OCI-LY7 (cell line): ENCODE measurements at regions not wholly inside any gene's neighbourhood (a gene's known extent, or its start where the extent isn't known, plus 50 kb on each side); places are given as distances from the start of the nearest gene placed in this dataset.

Source experiments
- BruUV-seq: library from RNA; stranded (reverse); fragments of 400-500 nt; replicated peaks from 2 replicates; lab custom pipeline; 2021; lab: Mats Ljungman, UMichigan
- CTCF ChIA-PET: fragments of 300-600 bp; sonication (Branson Sonifier 250); formaldehyde crosslinking; loops from one replicate; lab custom pipeline; 2022; ENCODE audit warnings: antibody characterized with exemption; ENCODE audit not compliant: unreplicated experiment; lab: Charles Lee
- POLR2A ChIA-PET: fragments of 300-600 bp; sonication (Branson Sonifier 250); formaldehyde crosslinking; loops from one replicate; lab custom pipeline; 2022; ENCODE audit warnings: antibody characterized with exemption; lab: Charles Lee
- DNase-seq: peaks from one replicate; pipeline ENCODE4 v3.0.0-alpha.2; 2015; ENCODE audit warnings: low spot score
- H2AFZ ChIP-seq: fragments of 200-600 bp; sonication (generic), shearing (Covaris generic); 2 replicates; pipeline ENCODE4 v1.6.1; 2014; ENCODE audit warnings: mild to moderate bottlenecking, antibody characterized with exemption, low read length, moderate library complexity
- H3K27ac ChIP-seq: fragments of 200-600 bp; sonication (generic); 2 replicates; pipeline ENCODE4 v1.5.1; 2014; ENCODE audit warnings: mixed run types, low read depth, mild to moderate bottlenecking, moderate library complexity, low read length, inconsistent platforms; ENCODE audit not compliant: poor library complexity, severe bottlenecking
- H3K36me3 ChIP-seq: fragments of 200-600 bp; sonication (generic); 2 replicates; pipeline ENCODE4 v1.6.1; 2014; ENCODE audit warnings: mild to moderate bottlenecking, antibody characterized with exemption, low read length, moderate library complexity, mixed read lengths; ENCODE audit not compliant: insufficient read depth
- H3K4me1 ChIP-seq: fragments of 200-600 bp; sonication (generic); 2 replicates; pipeline ENCODE4 v1.5.1; 2014; ENCODE audit warnings: mild to moderate bottlenecking, low read length; ENCODE audit not compliant: insufficient read depth, poor library complexity, severe bottlenecking
- H3K4me2 ChIP-seq: fragments of 200-600 bp; sonication (generic); 2 replicates; pipeline ENCODE4 v1.6.1; 2014; ENCODE audit warnings: mild to moderate bottlenecking, low read length
- H3K4me3 ChIP-seq: fragments of 200-600 bp; sonication (generic); 2 replicates; pipeline ENCODE4 v1.5.1; 2014; ENCODE audit warnings: mild to moderate bottlenecking, low read depth, low read length; ENCODE audit not compliant: poor library complexity, severe bottlenecking
- H3K79me2 ChIP-seq: fragments of 200-600 bp; sonication (generic); 2 replicates; pipeline ENCODE4 v1.6.1; 2016; ENCODE audit warnings: low read depth, mild to moderate bottlenecking, low read length, moderate library complexity, mixed read lengths; ENCODE audit not compliant: insufficient read depth
- H3K9me2 ChIP-seq: fragments of 200-600 bp; sonication (generic); 2 replicates; pipeline ENCODE4 v1.6.1; 2016; ENCODE audit warnings: mild to moderate bottlenecking, low read length, mixed read lengths; ENCODE audit not compliant: insufficient read depth
- H3K9me3 ChIP-seq: fragments of 200-600 bp; sonication (generic); 2 replicates; pipeline ENCODE4 v1.6.1; 2014; ENCODE audit warnings: mild to moderate bottlenecking, mixed run types, low read length, mixed read lengths
- H4K20me1 ChIP-seq: fragments of 200-600 bp; sonication (generic); 2 replicates; pipeline ENCODE4 v1.6.1; 2014; ENCODE audit warnings: mild to moderate bottlenecking, antibody characterized with exemption, low read length, moderate library complexity, mixed read lengths; ENCODE audit not compliant: insufficient read depth
- CTCF ChIP-seq: fragments of 200-600 bp; sonication (generic); conservative IDR thresholded peaks from 2 replicates; pipeline ENCODE4 v1.5.1; 2014; ENCODE audit warnings: mild to moderate bottlenecking, antibody characterized with exemption, low read length, moderate library complexity, mixed read lengths
- EZH2phosphoT487 ChIP-seq: fragments of 200-600 bp; sonication (generic); IDR thresholded peaks from 2 replicates; pipeline ENCODE4 v1.6.1; 2018; ENCODE audit warnings: low read depth, borderline replicate concordance, mild to moderate bottlenecking, mixed run types, antibody characterized with exemption, low read length, moderate library complexity, mixed read lengths
- intact Hi-C: fragments of 100-400 bp; cut with micrococcal nuclease; formaldehyde crosslinking; loops from one replicate; pipeline ENCODE4 v1.10.0; 2022; ENCODE audit not compliant: unreplicated experiment

DNA sequence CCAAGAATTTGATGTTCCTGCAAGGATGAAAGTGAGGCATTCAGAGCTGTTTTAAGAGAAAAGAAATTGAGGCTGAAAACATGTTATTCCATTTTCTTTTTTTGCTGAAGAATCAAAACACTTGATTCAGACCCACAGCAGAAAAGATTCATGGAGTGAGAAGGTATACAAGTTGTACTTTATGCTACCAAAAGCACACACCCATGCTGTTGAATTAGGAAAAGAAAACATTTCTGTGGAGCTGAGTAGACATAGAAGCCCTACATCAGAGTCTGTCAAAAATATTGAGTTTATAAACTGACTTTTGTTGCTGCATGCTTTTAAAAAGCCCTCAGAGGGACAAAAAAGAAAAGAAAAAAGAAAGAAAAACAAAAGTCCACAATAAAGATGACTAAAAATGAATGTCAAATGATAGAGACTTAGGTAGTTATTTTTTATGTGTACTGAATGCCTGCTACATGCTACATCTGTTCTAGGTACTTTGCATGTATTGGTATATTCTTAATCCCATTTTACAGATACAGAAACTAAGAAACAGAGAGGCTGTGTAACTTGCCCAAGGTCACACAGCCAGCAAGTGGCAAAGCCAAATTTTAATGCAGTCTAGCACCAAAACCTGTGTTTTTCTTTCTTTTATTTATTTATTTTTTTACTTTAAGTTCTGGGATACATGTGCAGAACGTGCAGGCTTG, 71.7 kb upstream of the PALS2 start:
- ChIA-PET CTCF (no interaction called here), POLR2A (interaction anchor here (0.6 kb wide), 1 partner anchor 23 kb away, joined by 3 read pairs; no protein-coding TSS in a partner anchor)
- no peaks in the 10 kb centered on the region for H3K79me2 ChIP-seq
- no peaks in the 10 kb centered on the region for H4K20me1 ChIP-seq
- no peak overlapping the region for H2AFZ ChIP-seq
- intact Hi-C loops, result no loop called here
- H3K9me3 ChIP-seq, result no peaks in the 10 kb centered on the region
- no peak overlapping the region for H3K27ac ChIP-seq
- no peak for TF ChIP-seq EZH2phosphoT487
- no peak for TF ChIP-seq CTCF
- H3K36me3 ChIP-seq, result no peaks in the 10 kb centered on the region
- no peak for DNase-seq
- no peak overlapping the region for H3K4me2 ChIP-seq
- H3K9me2 ChIP-seq, result no peaks in the 10 kb centered on the region
- BruUV-seq, result no TSS peak
- H3K4me1 ChIP-seq, result no peaks in the 10 kb centered on the region
- no peak overlapping the region for H3K4me3 ChIP-seq

- no peaks in the 10 kb centered on the region for H3K9me2 ChIP-seq
- POLR2A ChIA-PET, result no interaction called here
- no peak for TF ChIP-seq EZH2phosphoT487
- no peak for TF ChIP-seq CTCF
- intact Hi-C loops, result no loop called here
- H3K9me3 ChIP-seq, result no peaks in the 10 kb centered on the region
- H3K4me3 ChIP-seq, result no peak overlapping the region
- CTCF ChIA-PET, result no interaction called here
- no peaks in the 10 kb centered on the region for H3K4me1 ChIP-seq
- H3K36me3 ChIP-seq, result no peaks in the 10 kb centered on the region
- no peak overlapping the region for H2AFZ ChIP-seq
- no peak overlapping the region for H3K4me2 ChIP-seq
- no TSS peak for BruUV-seq
- H3K27ac ChIP-seq, result no peak overlapping the region
- no peaks in the 10 kb centered on the region for H4K20me1 ChIP-seq
- H3K79me2 ChIP-seq, result no peaks in the 10 kb centered on the region
- no peak for DNase-seq
These were observed 71.1 kb upstream of the PALS2 start for GRCh38 chr7:24502135-24502488.

DNA sequence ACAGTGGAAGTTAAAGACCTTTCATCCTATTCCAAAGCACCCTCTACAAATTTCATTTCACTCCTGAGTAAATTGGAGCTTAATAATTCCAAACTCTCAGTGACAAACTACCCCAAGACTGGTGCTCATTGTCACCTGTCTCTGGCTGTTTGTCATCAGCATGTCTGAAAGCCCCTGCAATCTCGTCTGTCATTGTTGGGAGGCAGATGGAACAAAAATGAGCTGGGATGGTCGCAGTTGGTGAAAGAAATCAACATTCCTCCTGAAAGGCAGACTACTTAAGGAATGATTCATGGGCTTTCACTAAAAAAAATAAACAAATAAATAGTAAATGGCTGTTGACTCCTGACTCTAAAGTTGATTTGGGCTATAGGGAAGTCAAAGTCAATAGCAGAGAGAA, 69.7 kb upstream of the PALS2 start:
- no TSS peak for BruUV-seq
- Histone ChIP-seq H3K36me3 (no peaks in the 10 kb centered on the region), H3K79me2 (no peaks in the 10 kb centered on the region), H4K20me1 (no peaks in the 10 kb centered on the region), H3K4me1 (no peaks in the 10 kb centered on the region), H2AFZ (no peak overlapping the region), H3K4me3 (no peak overlapping the region), H3K9me3 (no peaks in the 10 kb centered on the region), H3K27ac (no peak overlapping the region), H3K9me2 (no peaks in the 10 kb centered on the region), H3K4me2 (no peak overlapping the region)
- no peak for DNase-seq
- no peak for TF ChIP-seq CTCF
- POLR2A ChIA-PET, result interaction anchor here (0.6 to 1.5 kb wide), 2 partner anchors 9 to 1552 kb away, joined by 3 to 4 read pairs; no protein-coding TSS in a partner anchor
- intact Hi-C loops, result no loop called here
- CTCF ChIA-PET, result no interaction called here
